K562 (cell line): ENCODE measurements at regions not wholly inside any gene's neighbourhood (a gene's known extent, or its start where the extent isn't known, plus 50 kb on each side); places are given as distances from the start of the nearest gene placed in this dataset.

Experiments
- CC2D1A ChIP-seq: fragments of 450-650 bp; IDR thresholded peaks from 2 replicates; pipeline ENCODE4 v1.6.1; 2017; ENCODE audit warnings: mild to moderate bottlenecking
- CREB3 ChIP-seq: fragments of 450-650 bp; conservative IDR thresholded peaks from 2 replicates; pipeline ENCODE4 v1.6.1; 2016; ENCODE audit warnings: missing genetic modification characterization, low read depth, mild to moderate bottlenecking, missing compliant biosample characterization, moderate library complexity
- EHMT2 ChIP-seq: fragments of 450-650 bp; IDR thresholded peaks from 2 replicates; pipeline ENCODE4 v1.6.1; 2018; ENCODE audit warnings: antibody characterized with exemption
- GTF2A2 ChIP-seq: IDR thresholded peaks from 2 replicates; pipeline ENCODE4 v1.6.1; 2016; ENCODE audit warnings: mild to moderate bottlenecking, missing genetic modification characterization, missing compliant biosample characterization
- GTF2F1 ChIP-seq: IDR thresholded peaks from 2 replicates; pipeline ENCODE4 v1.6.1; 2011; ENCODE audit warnings: low read depth, low read length, improper control_type of control experiment
- GTF3C2 ChIP-seq: IDR thresholded peaks from 3 replicates; pipeline ENCODE4 v1.6.1; 2011; ENCODE audit warnings: borderline replicate concordance, mild to moderate bottlenecking, moderate library complexity; ENCODE audit not compliant: insufficient read length; ENCODE audit errors: extremely low read depth
- HLTF ChIP-seq: fragments of 450-650 bp; IDR thresholded peaks from 2 replicates; pipeline ENCODE4 v1.6.1; 2016
- JUNB ChIP-seq: fragments of 450-650 bp; formaldehyde crosslinking; conservative IDR thresholded peaks from 2 replicates; pipeline ENCODE4 v1.4.0; 2020; ENCODE audit warnings: mild to moderate bottlenecking
- MEIS2 ChIP-seq: fragments of 450-650 bp; IDR thresholded peaks from 2 replicates; pipeline ENCODE4 v1.6.1; 2014; ENCODE audit warnings: mild to moderate bottlenecking; ENCODE audit not compliant: partially characterized antibody
- MIER1 ChIP-seq: fragments of 450-650 bp; IDR thresholded peaks from 2 replicates; pipeline ENCODE4 v1.6.1; 2016; ENCODE audit warnings: antibody characterized with exemption, mild to moderate bottlenecking, low read depth
- PBX2 ChIP-seq, 2 experiments: IDR thresholded peaks in 1 of 2; conservative IDR thresholded peaks in 1 of 2; 2 replicates each; pipeline ENCODE4 v1.6.1; 2016; ENCODE audit warnings: low read depth in 2 of 2, mild to moderate bottlenecking in 1 of 2, missing compliant biosample characterization in 1 of 2, missing genetic modification characterization in 1 of 2, moderate library complexity in 1 of 2
- SMAD4 ChIP-seq: fragments of 250-450 bp; sonication (Bioruptor Pico); conservative IDR thresholded peaks from 2 replicates; pipeline ENCODE4 v1.8.0; 2021; ENCODE audit warnings: inconsistent platforms, mild to moderate bottlenecking, moderate library complexity
- STAG1 ChIP-seq: sonication (generic); formaldehyde crosslinking; IDR thresholded peaks from 2 replicates; pipeline ENCODE4 v1.5.0; 2020; ENCODE audit warnings: missing genetic modification reagents, borderline replicate concordance
- ZBTB1 ChIP-seq: sonication (generic); formaldehyde crosslinking; IDR thresholded peaks from 2 replicates; pipeline ENCODE4 v1.8.1; 2023; ENCODE audit warnings: missing genetic modification reagents, low read depth, mild to moderate bottlenecking, borderline replicate concordance
- ZBTB11 ChIP-seq, 3 experiments: fragments of 200-800 bp in 1 of 3; fragments of 250-450 bp in 1 of 3; fragments of 450-650 bp in 1 of 3; sonication (Bioruptor Pico) in 1 of 3; sonication (Bioruptor generic) in 1 of 3; formaldehyde crosslinking in 1 of 3; IDR thresholded peaks; 2 replicates each; pipeline versions ENCODE4 v1.6.1 to v1.8.0; 2016 to 2022; ENCODE audit warnings: mild to moderate bottlenecking in 2 of 3, missing genetic modification characterization in 2 of 3, missing compliant biosample characterization in 1 of 3, moderate library complexity in 1 of 3

GRCh38 chr6:146879406-146880117 is 280.8 kb downstream of the ADGB start (continued):
- TF ChIP-seq GTF3C2 (no peak), SMAD4 (CRISPR knock-in tag) (peak; percentile 89), ZBTB1 (CRISPR knock-in tag) (no peak), PBX2 (CRISPR knock-in tag; IDR thresholded peaks at IDR 0.05; ENCODE audit: low read depth) (no peak), PBX2 (tag; conservative IDR thresholded peaks at IDR 0.05; ENCODE audit: low read depth) (peak; percentile 42; the same call in 1 of the 2 replicates), GTF2A2 (tag) (no peak), GTF2F1 (no peak), CREB3 (tag) (peak; percentile 53; the same call in 1 of the 2 replicates), EHMT2 (peak; percentile 56; the same call in 1 of the 2 replicates), CC2D1A (no peak), ZBTB11 (CRISPR knock-in tag; IDR thresholded peaks at IDR 0.05) (peak in 1 of 3 experiments; percentile 37; a peak in 2 of 6 replicates), JUNB (CRISPR knock-in tag) (no peak), STAG1 (CRISPR knock-in tag) (no peak), HLTF (0 out of 2 replicates have a peak, but pooled peaks have one; percentile 38), MIER1 (no peak), MEIS2 (peak; percentile 59)
